HepG2 (cell line): ENCODE measurements at regions not wholly inside any gene's neighbourhood (a gene's known extent, or its start where the extent isn't known, plus 50 kb on each side); places are given as distances from the start of the nearest gene placed in this dataset.

ENCODE experiments used
- ATAC-seq: fragments of 200-7000 bp; cut with Tn5 transposase; 3 replicates; pipeline ENCODE4 v1.9.1; 2020; ENCODE audit warnings: mild to moderate bottlenecking, moderate library complexity
- BruUV-seq: library from RNA; stranded (reverse); fragments of 400-500 nt; replicated peaks from 2 replicates; lab custom pipeline; 2021; lab: Mats Ljungman, UMichigan
- CTCF ChIA-PET: fragments of 300-600 bp; formaldehyde crosslinking; extraction: SDS; loops from one replicate; lab custom pipeline; 2021; ENCODE audit warnings: low total read pairs, inconsistent platforms, low intra/inter-chr PET ratio; lab: Yijun Ruan, JAX
- POLR2A ChIA-PET: fragments of 350-600 bp; sonication (Branson Sonifier 250); formaldehyde crosslinking; loops from one replicate; lab custom pipeline; 2020; ENCODE audit warnings: antibody characterized with exemption, inconsistent platforms; lab: Yijun Ruan, JAX
- DNase-seq: peaks from one replicate; pipeline ENCODE4 v3.0.0-alpha.2; 2015; ENCODE audit warnings: low spot score
- FAIRE-seq: peaks from 3 replicates; lab custom pipeline; 2011; peaks lifted over from hg19 to GRCh38; lab: Jason Lieb, UNC
- H2AFZ ChIP-seq: one replicate; pipeline ENCODE4 v1.6.1; 2011; ENCODE audit warnings: low read length, inconsistent platforms
- H3K27ac ChIP-seq: fragments of 300-600 bp; 3 replicates; pipeline ENCODE4 v1.8.0; 2011; ENCODE audit warnings: mixed run types, mild to moderate bottlenecking, mixed read lengths, low read length, inconsistent platforms; ENCODE audit not compliant: insufficient read depth; ENCODE audit errors: extremely low read length
- H3K27me3 ChIP-seq, 2 experiments: fragments of 200-600 bp in 1 of 2; 2 replicates in 1 of 2; 3 replicates in 1 of 2; pipeline versions ENCODE4 v1.6.0 to v1.8.0; 2011; ENCODE audit warnings: low read length in 2 of 2, mild to moderate bottlenecking in 2 of 2, moderate library complexity in 2 of 2, inconsistent platforms in 1 of 2; ENCODE audit not compliant: insufficient read depth in 2 of 2, control insufficient read depth in 1 of 2
- H3K36me3 ChIP-seq, 2 experiments: fragments of 200-600 bp in 1 of 2; replicated peaks in 1 of 2; 2 replicates in 1 of 2; 3 replicates in 1 of 2; pipeline versions ENCODE4 v1.5.1 to v1.8.0; 2011; ENCODE audit warnings: low read length in 2 of 2, inconsistent platforms in 1 of 2; ENCODE audit not compliant: insufficient read depth in 2 of 2, control insufficient read depth in 1 of 2
- H3K4me1 ChIP-seq: 2 replicates; pipeline ENCODE4 v1.5.1; 2012; ENCODE audit warnings: low read length, inconsistent platforms; ENCODE audit not compliant: insufficient read depth
- H3K4me2 ChIP-seq: 2 replicates; pipeline ENCODE4 v1.6.0; 2011; ENCODE audit warnings: low read depth, low read length, inconsistent platforms
- H3K4me3 ChIP-seq, 3 experiments: fragments of 200-600 bp in 1 of 3; sonication (generic), shearing (Covaris generic) in 1 of 3; replicated peaks in 1 of 3; 2 replicates each; pipeline ENCODE4 v1.5.1; 2011 to 2016; ENCODE audit warnings: low read length in 3 of 3, inconsistent platforms in 2 of 3, low read depth in 2 of 3, mild to moderate bottlenecking in 2 of 3, control low read depth in 1 of 3, mixed read lengths in 1 of 3; ENCODE audit not compliant: insufficient read depth in 1 of 3
- H3K79me2 ChIP-seq: one replicate; pipeline ENCODE4 v1.6.1; 2011; ENCODE audit warnings: low read length, inconsistent platforms; ENCODE audit not compliant: insufficient read depth
- H3K9ac ChIP-seq: 2 replicates; pipeline ENCODE4 v1.6.0; 2011; ENCODE audit warnings: mild to moderate bottlenecking, low read depth, low read length, inconsistent platforms; ENCODE audit not compliant: insufficient read depth
- H3K9me3 ChIP-seq: 2 replicates; pipeline ENCODE4 v1.5.1; 2012; ENCODE audit warnings: mild to moderate bottlenecking, low read length
- H4K20me1 ChIP-seq: 2 replicates; pipeline ENCODE4 v1.6.0; 2011; ENCODE audit warnings: inconsistent platforms, mild to moderate bottlenecking, low read length, moderate library complexity; ENCODE audit not compliant: insufficient read depth
- ETV6 ChIP-seq: sonication (generic); formaldehyde crosslinking; conservative IDR thresholded peaks from 2 replicates; pipeline ENCODE4 v1.4.0; 2020; ENCODE audit warnings: missing genetic modification reagents
- KDM5B ChIP-seq: sonication (generic); formaldehyde crosslinking; IDR thresholded peaks from 2 replicates; pipeline ENCODE4 v1.4.0; 2020; ENCODE audit warnings: missing genetic modification reagents, mild to moderate bottlenecking, borderline replicate concordance
- MZF1 ChIP-seq: sonication (generic); formaldehyde crosslinking; IDR thresholded peaks from 2 replicates; pipeline ENCODE4 v1.8.1; 2023; ENCODE audit warnings: mild to moderate bottlenecking, missing genetic modification reagents, borderline replicate concordance
- PRMT3 ChIP-seq: sonication (generic); formaldehyde crosslinking; IDR thresholded peaks from 2 replicates; pipeline ENCODE4 v1.8.1; 2022; ENCODE audit warnings: low read depth, mild to moderate bottlenecking, moderate library complexity, missing genetic modification reagents, borderline replicate concordance
- RNF2 ChIP-seq: fragments of 450-650 bp; conservative IDR thresholded peaks from 2 replicates; pipeline ENCODE4 v1.6.1; 2016; ENCODE audit warnings: low read depth
- SMYD3 ChIP-seq: sonication (generic); formaldehyde crosslinking; IDR thresholded peaks from 2 replicates; pipeline ENCODE4 v1.8.1; 2023; ENCODE audit warnings: mild to moderate bottlenecking, missing genetic modification reagents
- SNAI1 ChIP-seq: sonication (generic); formaldehyde crosslinking; IDR thresholded peaks from 2 replicates; pipeline ENCODE4 v1.5.0; 2020; ENCODE audit warnings: mild to moderate bottlenecking, missing genetic modification reagents, borderline replicate concordance
- SSRP1 ChIP-seq: IDR thresholded peaks from 2 replicates; pipeline ENCODE4 v1.6.1; 2016; ENCODE audit warnings: control low read depth
- ZNF749 ChIP-seq: sonication (generic); formaldehyde crosslinking; IDR thresholded peaks from 2 replicates; pipeline ENCODE4 v1.8.0; 2022; ENCODE audit warnings: mild to moderate bottlenecking, missing genetic modification reagents, moderate library complexity, borderline replicate concordance
- ZNF761 ChIP-seq: sonication (generic); formaldehyde crosslinking; conservative IDR thresholded peaks from 2 replicates; pipeline ENCODE4 v1.4.0; 2020; ENCODE audit warnings: mild to moderate bottlenecking, missing genetic modification reagents
- WGBS: methylation state at CpG from one replicate; pipeline ENCODE4 v1.1.6; 2017; ENCODE audit warnings: low lambda C conversion rate; 5-methylcytosine and 5-hydroxymethylcytosine counted together
- in situ Hi-C: cut with HindIII; loops from 2 replicates; pipeline ENCODE4 v1.10.0; 2017; ENCODE audit warnings: low pct_unique_long_range_greater_than_20kb; ENCODE audit not compliant: extremely low pct_ligation_motif_present
- intact Hi-C: fragments of 100-400 bp; cut with micrococcal nuclease; formaldehyde crosslinking; loops from one replicate; pipeline ENCODE4 v1.10.0; 2022; ENCODE audit not compliant: unreplicated experiment
- TF ChIP-seq, protein P1 (sequence below): IDR thresholded peaks from 2 replicates; pipeline ENCODE4 v1.6.1; 2012; ENCODE audit warnings: low read depth, low read length, improper control_type of control experiment
- TF ChIP-seq, protein P2 (sequence below): sonication (generic); formaldehyde crosslinking; IDR thresholded peaks from 2 replicates; pipeline ENCODE4 v1.9.0; 2021; ENCODE audit warnings: missing genetic modification reagents, borderline replicate concordance
- TF ChIP-seq, protein P3 (sequence below): IDR thresholded peaks from 2 replicates; pipeline ENCODE4 v1.6.1; 2012; ENCODE audit warnings: low read length, improper control_type of control experiment
- TF ChIP-seq, protein P4 (sequence below): sonication (generic); formaldehyde crosslinking; IDR thresholded peaks from 2 replicates; pipeline ENCODE4 v1.4.0; 2020; ENCODE audit warnings: missing genetic modification reagents, mild to moderate bottlenecking, borderline replicate concordance

DNA sequence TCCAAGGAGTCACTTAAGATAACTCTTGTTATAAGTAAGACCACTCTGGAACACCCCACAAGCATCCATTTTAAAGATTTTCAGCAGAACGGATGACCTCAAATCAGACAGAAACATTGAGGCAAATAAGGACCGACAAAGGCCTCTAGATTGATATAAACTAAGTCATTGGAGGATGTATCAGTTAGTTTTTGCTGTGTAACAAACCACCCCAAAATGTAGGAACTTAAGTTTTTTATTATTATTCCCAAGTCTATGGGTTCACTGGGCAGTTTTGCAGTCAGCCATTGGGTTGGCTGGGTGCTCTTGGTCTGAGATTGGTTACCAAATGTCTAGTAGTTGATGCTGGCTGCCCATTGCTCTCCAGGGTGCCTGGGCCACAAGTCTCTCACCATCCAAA is 311.8 kb downstream of the SIPA1L2 start:
- Histone ChIP-seq H3K4me1 (no peaks in the 10 kb centered on the region), H3K4me3 (no peak overlapping the region), H3K27me3 (no peaks in the 10 kb centered on the region), H2AFZ (no peak overlapping the region), H3K36me3 (no peaks in the 10 kb centered on the region), H3K27ac (no peak overlapping the region), H3K79me2 (no peaks in the 10 kb centered on the region), H3K9ac (no peak overlapping the region), H4K20me1 (no peaks in the 10 kb centered on the region), H3K9me3 (peaks cover 4% of the 10 kb centered on the region; the same call in 1 of the 2 replicates), H3K4me2 (no peak overlapping the region)
- intact Hi-C loops (no loop called here), in situ Hi-C loops (no loop called here)
- CTCF ChIA-PET: no interaction called here
- TF ChIP-seq SNAI1: no peak
- no peak for TF ChIP-seq PRMT3
- TF ChIP-seq ZNF761 (CRISPR knock-in tag): no peak
- TF ChIP-seq, protein P1, sequence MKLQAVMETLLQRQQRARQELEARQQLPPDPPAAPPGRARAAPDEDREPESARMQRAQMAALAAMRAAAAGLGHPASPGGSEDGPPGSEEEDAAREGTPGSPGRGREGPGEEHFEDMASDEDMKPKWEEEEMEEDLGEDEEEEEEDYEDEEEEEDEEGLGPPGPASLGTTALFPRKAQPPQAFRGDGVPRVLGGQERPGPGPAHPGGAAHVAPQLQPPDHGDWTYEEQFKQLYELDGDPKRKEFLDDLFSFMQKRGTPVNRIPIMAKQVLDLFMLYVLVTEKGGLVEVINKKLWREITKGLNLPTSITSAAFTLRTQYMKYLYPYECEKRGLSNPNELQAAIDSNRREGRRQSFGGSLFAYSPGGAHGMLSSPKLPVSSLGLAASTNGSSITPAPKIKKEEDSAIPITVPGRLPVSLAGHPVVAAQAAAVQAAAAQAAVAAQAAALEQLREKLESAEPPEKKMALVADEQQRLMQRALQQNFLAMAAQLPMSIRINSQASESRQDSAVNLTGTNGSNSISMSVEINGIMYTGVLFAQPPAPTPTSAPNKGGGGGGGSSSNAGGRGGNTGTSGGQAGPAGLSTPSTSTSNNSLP: no peak
- no peak for TF ChIP-seq SSRP1
- TF ChIP-seq RNF2: no peak
- no peak for TF ChIP-seq ZNF749 (CRISPR knock-in tag)
- TF ChIP-seq SMYD3 (CRISPR knock-in tag): no peak
- TF ChIP-seq KDM5B (CRISPR knock-in tag): no peak
- TF ChIP-seq ETV6 (CRISPR knock-in tag): no peak
- TF ChIP-seq, protein P2, sequence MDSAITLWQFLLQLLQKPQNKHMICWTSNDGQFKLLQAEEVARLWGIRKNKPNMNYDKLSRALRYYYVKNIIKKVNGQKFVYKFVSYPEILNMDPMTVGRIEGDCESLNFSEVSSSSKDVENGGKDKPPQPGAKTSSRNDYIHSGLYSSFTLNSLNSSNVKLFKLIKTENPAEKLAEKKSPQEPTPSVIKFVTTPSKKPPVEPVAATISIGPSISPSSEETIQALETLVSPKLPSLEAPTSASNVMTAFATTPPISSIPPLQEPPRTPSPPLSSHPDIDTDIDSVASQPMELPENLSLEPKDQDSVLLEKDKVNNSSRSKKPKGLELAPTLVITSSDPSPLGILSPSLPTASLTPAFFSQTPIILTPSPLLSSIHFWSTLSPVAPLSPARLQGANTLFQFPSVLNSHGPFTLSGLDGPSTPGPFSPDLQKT (CRISPR knock-in tag): no peak
- TF ChIP-seq, protein P3, sequence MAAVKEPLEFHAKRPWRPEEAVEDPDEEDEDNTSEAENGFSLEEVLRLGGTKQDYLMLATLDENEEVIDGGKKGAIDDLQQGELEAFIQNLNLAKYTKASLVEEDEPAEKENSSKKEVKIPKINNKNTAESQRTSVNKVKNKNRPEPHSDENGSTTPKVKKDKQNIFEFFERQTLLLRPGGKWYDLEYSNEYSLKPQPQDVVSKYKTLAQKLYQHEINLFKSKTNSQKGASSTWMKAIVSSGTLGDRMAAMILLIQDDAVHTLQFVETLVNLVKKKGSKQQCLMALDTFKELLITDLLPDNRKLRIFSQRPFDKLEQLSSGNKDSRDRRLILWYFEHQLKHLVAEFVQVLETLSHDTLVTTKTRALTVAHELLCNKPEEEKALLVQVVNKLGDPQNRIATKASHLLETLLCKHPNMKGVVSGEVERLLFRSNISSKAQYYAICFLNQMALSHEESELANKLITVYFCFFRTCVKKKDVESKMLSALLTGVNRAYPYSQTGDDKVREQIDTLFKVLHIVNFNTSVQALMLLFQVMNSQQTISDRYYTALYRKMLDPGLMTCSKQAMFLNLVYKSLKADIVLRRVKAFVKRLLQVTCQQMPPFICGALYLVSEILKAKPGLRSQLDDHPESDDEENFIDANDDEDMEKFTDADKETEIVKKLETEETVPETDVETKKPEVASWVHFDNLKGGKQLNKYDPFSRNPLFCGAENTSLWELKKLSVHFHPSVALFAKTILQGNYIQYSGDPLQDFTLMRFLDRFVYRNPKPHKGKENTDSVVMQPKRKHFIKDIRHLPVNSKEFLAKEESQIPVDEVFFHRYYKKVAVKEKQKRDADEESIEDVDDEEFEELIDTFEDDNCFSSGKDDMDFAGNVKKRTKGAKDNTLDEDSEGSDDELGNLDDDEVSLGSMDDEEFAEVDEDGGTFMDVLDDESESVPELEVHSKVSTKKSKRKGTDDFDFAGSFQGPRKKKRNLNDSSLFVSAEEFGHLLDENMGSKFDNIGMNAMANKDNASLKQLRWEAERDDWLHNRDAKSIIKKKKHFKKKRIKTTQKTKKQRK: no peak
- TF ChIP-seq, protein P4, sequence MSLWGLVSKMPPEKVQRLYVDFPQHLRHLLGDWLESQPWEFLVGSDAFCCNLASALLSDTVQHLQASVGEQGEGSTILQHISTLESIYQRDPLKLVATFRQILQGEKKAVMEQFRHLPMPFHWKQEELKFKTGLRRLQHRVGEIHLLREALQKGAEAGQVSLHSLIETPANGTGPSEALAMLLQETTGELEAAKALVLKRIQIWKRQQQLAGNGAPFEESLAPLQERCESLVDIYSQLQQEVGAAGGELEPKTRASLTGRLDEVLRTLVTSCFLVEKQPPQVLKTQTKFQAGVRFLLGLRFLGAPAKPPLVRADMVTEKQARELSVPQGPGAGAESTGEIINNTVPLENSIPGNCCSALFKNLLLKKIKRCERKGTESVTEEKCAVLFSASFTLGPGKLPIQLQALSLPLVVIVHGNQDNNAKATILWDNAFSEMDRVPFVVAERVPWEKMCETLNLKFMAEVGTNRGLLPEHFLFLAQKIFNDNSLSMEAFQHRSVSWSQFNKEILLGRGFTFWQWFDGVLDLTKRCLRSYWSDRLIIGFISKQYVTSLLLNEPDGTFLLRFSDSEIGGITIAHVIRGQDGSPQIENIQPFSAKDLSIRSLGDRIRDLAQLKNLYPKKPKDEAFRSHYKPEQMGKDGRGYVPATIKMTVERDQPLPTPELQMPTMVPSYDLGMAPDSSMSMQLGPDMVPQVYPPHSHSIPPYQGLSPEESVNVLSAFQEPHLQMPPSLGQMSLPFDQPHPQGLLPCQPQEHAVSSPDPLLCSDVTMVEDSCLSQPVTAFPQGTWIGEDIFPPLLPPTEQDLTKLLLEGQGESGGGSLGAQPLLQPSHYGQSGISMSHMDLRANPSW (CRISPR knock-in tag): no peak
- no peak for TF ChIP-seq MZF1 (CRISPR knock-in tag)
- FAIRE-seq (no peak), ATAC-seq (no peak), DNase-seq (no peak)
- no TSS peak for BruUV-seq
- 50% methylated on average over 2 of the region's 2 CpGs for WGBS
- POLR2A ChIA-PET: no interaction called here
